ENCODE measurements at regions not wholly inside any gene's neighbourhood (a gene's known extent, or its start where the extent isn't known, plus 50 kb on each side); places are given as distances from the start of the nearest gene placed in this dataset.
"Not testable (repeated sequence)": the region's sequence is repeated elsewhere in the genome, so short reads cannot be mapped to it uniquely, and the experiment has no call there.

DNA sequence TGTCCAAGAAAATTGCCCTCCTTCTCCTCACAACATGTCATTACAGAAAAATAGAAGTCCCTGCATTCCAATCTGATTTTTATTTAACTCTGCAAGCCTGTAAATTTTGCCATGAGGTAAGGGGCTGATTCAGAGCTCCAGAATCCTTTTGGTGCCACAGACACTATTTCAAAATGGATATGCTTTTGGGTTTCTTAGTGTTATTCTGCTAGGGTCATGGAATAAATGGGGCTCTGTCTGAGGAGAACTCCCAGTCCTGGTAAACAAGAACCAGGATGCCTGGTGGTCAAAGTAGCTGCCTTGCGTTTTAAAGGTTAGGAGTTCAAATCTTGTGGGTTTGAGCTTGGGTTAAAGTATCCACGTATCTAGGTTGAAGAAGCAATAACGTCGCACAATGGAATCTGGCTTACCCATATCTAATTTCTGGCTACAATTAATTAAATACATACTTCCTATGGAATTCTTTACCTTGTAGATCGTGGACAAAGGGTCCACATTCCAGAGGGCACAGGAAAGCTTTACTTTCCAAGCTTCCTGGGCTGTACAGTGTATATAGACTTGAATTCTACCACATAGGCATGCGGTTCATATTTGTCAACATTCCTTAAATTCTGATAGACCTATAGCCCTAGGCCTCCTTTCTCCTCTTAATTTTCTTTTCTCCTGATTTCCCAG lies 98.0 kb upstream of the CDC42BPA start:
- DNase-seq (ENCODE audit: low read depth in 2 of 2) = no peak

- DNase-seq (ENCODE audit: low read depth in 2 of 2) = no peak
These were observed 97.0 kb upstream of the CDC42BPA start for GRCh38 chr1:227415115-227415790.

DNA sequence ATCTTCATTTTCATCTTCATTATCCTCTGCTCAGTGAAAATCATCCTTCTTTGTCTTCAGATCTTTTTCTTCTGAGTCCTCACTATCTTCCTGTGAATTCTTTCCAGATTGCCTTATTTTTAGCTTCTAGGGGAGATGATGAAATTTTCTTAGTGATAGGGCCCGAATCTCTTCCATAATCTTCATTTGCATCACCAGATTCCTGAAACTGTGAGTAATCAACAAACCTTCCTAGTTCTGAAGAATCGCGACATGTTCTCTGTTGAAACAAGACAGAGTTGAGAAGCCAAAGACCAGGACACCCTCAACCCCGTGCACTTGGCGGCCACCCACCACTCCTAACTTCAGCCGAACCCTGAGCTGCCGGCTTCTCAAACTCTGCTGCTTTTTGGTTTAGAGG lies 92.8 kb upstream of the CDC42BPA start:
- DNase-seq (ENCODE audit: low read depth in 2 of 2) = no peak

- DNase-seq (ENCODE audit: low read depth in 2 of 2) = not testable (repeated sequence)
These were observed 88.0 kb upstream of the CDC42BPA start for GRCh38 chr1:227406332-227406731.

- DNase-seq (ENCODE audit: low read depth in 2 of 2) = no peak
These were observed 85.2 kb upstream of the CDC42BPA start for GRCh38 chr1:227403535-227403934.

- no peak for DNase-seq (ENCODE audit: low read depth in 2 of 2)
These were observed 83.5 kb upstream of the CDC42BPA start for GRCh38 chr1:227401562-227402342.

DNA sequence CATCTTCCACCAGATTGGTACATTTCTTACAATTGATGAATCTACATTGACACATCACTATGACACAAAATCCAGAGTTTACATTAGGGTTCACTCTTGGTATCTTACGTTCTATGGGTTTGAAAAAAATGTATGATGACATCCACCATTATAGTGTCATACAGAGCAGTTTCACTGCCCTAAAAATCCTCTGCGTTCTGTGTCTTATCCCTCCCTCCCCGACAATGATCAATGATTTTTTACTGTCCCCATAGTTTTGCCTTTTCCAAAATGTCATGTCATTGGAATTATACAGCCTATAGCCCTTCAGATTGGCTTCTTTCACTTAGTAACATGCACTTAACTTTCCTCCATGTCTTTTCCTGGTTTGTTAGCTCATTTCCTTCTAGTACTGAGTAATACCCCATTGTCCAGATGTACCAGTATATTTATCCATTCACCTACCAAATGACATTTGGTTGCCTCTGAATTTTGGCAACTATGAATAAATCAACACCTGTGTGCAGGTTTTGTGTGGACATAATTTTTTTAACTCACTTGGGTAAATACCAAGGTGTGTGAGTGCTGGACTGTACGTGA lies 80.9 kb upstream of the CDC42BPA start:
- no peak for DNase-seq (ENCODE audit: low read depth in 2 of 2)

DNA sequence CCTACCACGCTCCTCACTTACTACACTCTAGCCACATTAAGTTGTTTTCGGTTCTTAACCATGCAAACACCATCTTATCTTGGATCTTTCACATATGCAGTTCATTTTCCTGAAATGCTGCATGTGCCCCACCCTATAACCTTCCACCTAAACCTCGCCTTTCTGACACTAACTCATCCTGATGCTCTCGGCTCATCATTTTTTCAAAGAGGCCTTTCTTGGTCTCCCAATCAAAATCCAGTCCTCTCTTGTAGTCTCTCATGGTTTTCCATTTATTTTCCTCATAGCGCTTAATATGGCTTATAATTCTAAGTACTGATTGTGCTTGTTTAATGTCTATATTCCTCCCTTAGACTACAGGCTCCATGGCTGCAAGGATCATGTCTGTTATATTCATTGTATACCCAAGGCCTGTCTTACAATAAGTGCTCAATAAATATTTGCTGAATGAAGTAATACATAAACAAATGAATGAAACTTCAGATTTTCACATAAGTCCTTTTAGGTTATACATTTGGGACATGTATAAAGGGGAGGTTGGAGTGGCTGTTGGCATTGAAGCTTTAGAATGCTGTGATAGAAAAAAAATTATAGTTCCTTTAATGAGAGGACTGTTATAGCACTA lies 79.2 kb upstream of the CDC42BPA start:
- no peak for DNase-seq (ENCODE audit: low read depth in 2 of 2)

- DNase-seq (ENCODE audit: low read depth in 2 of 2) = no peak
These were observed 78.5 kb upstream of the CDC42BPA start for GRCh38 chr1:227396539-227397353.

- DNase-seq (ENCODE audit: low read depth in 2 of 2) = no peak
These were observed 77.2 kb upstream of the CDC42BPA start for GRCh38 chr1:227395426-227396028.

GRCh38 chr1:227392984-227393764 lies 74.9 kb upstream of the CDC42BPA start:
- DNase-seq (ENCODE audit: low read depth in 2 of 2) = no peak

DNA sequence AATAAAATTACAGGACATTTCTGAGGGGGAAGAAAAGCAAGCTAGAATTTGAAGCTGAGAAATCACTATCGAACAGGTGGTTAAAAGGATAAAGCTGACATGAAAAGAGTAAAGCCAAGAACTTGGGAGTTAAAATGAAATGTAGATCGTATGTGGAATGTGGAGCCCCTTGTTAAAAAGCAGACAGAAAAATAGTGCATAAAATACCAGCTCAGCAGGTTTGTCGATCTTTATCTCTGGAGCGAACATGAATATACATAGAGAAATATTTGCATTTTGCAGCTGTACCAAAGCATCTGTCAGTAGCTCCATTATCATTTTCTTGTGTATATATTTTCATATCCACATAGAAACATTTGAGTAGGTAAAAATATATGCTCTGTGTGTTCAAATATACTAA lies 73.6 kb upstream of the CDC42BPA start:
- DNase-seq (ENCODE audit: low read depth in 2 of 2) = no peak

DNA sequence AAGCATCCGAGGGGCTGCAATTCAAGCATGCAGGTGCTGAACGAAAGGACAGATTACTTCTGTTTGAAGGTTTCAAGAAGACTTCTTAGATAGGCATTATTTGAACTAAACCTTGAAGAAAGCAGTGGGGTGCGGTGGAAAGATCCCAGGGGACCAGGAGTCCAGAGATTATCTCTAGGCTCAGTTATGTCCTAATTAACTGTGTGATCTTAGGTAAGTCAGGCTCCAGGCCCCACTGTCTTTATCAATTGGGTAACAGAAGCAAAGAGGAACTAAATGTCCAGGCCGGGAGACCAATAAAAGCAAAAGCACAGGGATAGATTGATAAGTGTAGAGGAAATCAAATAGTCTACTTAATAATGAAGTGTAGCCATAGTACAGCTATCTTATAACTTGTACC lies 72.9 kb upstream of the CDC42BPA start:
- DNase-seq (ENCODE audit: low read depth in 2 of 2) = no peak

GRCh38 chr1:227390525-227390924 lies 72.2 kb upstream of the CDC42BPA start:
- DNase-seq (ENCODE audit: low read depth in 2 of 2) = no peak

- no peak for DNase-seq (ENCODE audit: low read depth in 2 of 2)
These were observed 70.2 kb upstream of the CDC42BPA start for GRCh38 chr1:227388214-227389168.

DNA sequence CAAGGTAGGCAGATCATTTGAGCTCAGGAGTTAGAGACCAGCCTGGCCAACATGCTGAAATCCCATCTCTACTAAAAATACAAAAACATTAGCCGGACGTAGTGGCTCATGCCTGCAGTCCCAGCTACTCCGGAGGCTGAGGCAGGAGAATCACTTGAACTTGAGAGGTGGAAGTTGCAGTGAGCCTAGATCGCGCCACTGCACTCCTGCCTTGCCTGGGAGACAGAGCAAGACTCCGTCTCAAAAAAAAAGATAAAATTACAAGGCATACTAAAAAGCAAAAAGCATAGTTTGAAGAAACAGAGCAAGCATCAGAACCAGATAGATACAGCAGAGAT lies 61.2 kb upstream of the CDC42BPA start:
- DNase-seq (ENCODE audit: low read depth in 2 of 2) = no peak

DNA sequence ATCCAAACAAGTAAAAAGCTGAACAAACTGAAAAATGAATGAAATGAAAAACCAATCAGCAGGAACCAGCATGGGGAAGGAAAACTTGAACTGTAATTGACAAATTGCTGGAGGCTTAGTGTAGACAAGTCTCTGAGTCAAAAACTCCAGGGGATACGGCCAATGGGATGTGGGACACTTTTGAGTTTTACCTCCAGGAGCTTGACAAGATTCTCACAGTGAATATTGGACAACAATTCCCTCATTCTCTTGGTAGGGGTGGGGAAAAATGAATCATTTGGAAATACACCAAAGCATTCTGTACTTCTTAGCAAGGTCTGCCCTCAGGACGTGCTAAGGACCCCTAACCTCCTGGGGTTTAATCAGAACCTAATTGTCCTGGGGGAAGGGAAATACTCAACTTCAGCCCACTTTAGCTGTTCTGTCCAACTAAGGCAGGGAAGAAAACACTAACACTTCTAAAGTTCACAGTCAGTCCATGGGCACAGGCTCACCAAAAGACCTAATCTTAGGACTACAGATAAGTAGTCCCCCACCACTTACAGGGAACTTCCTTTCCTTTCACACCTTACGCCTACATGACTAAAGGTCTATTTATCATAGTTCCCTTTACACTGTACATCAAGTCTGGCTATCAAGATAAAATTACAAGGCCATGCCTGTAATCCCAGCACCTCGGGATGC lies 60.7 kb upstream of the CDC42BPA start:
- no peak for DNase-seq (ENCODE audit: low read depth in 2 of 2)

GRCh38 chr1:227378181-227378580 lies 59.9 kb upstream of the CDC42BPA start:
- DNase-seq (ENCODE audit: low read depth in 2 of 2) = no peak

Data from stimulated activated CD4-positive, alpha-beta T cell treated with anti-CD3 and anti-CD28 coated beads, Interleukin-12 subunit alpha, Interleukin-12 subunit beta, amount 100 ng/mL, for 24 hours (primary cell).